CD4-positive, alpha-beta T cell treated with Interleukin-2 at 100 ng/mL for 4 hours (primary cell): ENCODE measurements at regions not wholly inside any gene's neighbourhood (a gene's known extent, or its start where the extent isn't known, plus 50 kb on each side); places are given as distances from the start of the nearest gene placed in this dataset.
"Not testable (repeated sequence)": the region's sequence is repeated elsewhere in the genome, so short reads cannot be mapped to it uniquely, and the experiment has no call there.

Source experiments
- DNase-seq: peaks from one replicate; pipeline ENCODE4 v3.0.0-alpha.2; 2020; ENCODE audit warnings: low spot score

- no peak for DNase-seq
Measured at GRCh38 chr7:114279901-114280300, 134.7 kb upstream of the FOXP2 start.

GRCh38 chr7:114273218-114273617 lies 141.4 kb upstream of the FOXP2 start:
- DNase-seq: no peak

- no peak for DNase-seq
Measured at GRCh38 chr7:114269714-114270113, 144.9 kb upstream of the FOXP2 start.

GRCh38 chr7:114267550-114267949 lies 147.1 kb upstream of the FOXP2 start:
- DNase-seq: not testable (repeated sequence)

GRCh38 chr7:114264023-114264422 lies 150.6 kb upstream of the FOXP2 start:
- DNase-seq: no peak

- DNase-seq: no peak
Measured at GRCh38 chr7:114263219-114263618, 151.4 kb upstream of the FOXP2 start.

- no peak for DNase-seq
Measured at GRCh38 chr7:114255404-114255841, 159.2 kb upstream of the FOXP2 start.

GRCh38 chr7:114243646-114244045 lies 171.0 kb upstream of the FOXP2 start:
- no peak for DNase-seq

- no peak for DNase-seq
Measured at GRCh38 chr7:114242992-114243507, 171.6 kb upstream of the FOXP2 start.

- no peak for DNase-seq
Measured at GRCh38 chr7:114229246-114229645, 185.4 kb upstream of the FOXP2 start.

GRCh38 chr7:114225784-114226183 lies 188.8 kb upstream of the FOXP2 start:
- DNase-seq: no peak

- no peak for DNase-seq
Measured at GRCh38 chr7:114218283-114218682, 196.3 kb upstream of the FOXP2 start.

GRCh38 chr7:114217026-114217806 lies 197.4 kb upstream of the FOXP2 start:
- no peak for DNase-seq

GRCh38 chr7:114214466-114214865 lies 200.1 kb upstream of the FOXP2 start:
- DNase-seq: no peak

- DNase-seq: no peak
Measured at GRCh38 chr7:114212721-114213429, 201.7 kb upstream of the FOXP2 start.

GRCh38 chr7:114209968-114210367 lies 204.6 kb upstream of the FOXP2 start:
- DNase-seq: no peak

- DNase-seq: no peak
Measured at GRCh38 chr7:114206688-114207087, 207.9 kb upstream of the FOXP2 start.

GRCh38 chr7:114196517-114196916 lies 218.1 kb upstream of the FOXP2 start:
- DNase-seq: no peak

GRCh38 chr7:114190387-114190786 lies 224.2 kb upstream of the FOXP2 start:
- no peak for DNase-seq

GRCh38 chr7:114183311-114184088 lies 231.1 kb upstream of the FOXP2 start:
- DNase-seq: no peak

GRCh38 chr7:114182837-114183236 lies 231.8 kb upstream of the FOXP2 start:
- DNase-seq: no peak

GRCh38 chr7:114181280-114181679 lies 233.3 kb upstream of the FOXP2 start:
- DNase-seq: no peak
